Astrocyte of the cerebellum (primary cell): ENCODE measurements at regions not wholly inside any gene's neighbourhood (a gene's known extent, or its start where the extent isn't known, plus 50 kb on each side); places are given as distances from the start of the nearest gene placed in this dataset.

Experiments used
- DNase-seq: peaks from one replicate; pipeline ENCODE4 v3.0.0-alpha.2; 2011; ENCODE audit warnings: low read depth
- H3K4me3 ChIP-seq: 2 replicates; pipeline ENCODE4 v1.5.1; 2011; ENCODE audit warnings: mild to moderate bottlenecking, low read depth, low read length, moderate library complexity
- in situ Hi-C: cut with HindIII; loops from 2 replicates; pipeline ENCODE4 v1.10.0; 2017; ENCODE audit warnings: low sequenced_read_pairs
- TF ChIP-seq, protein P1 (sequence below): IDR thresholded peaks from 2 replicates; pipeline ENCODE4 v1.5.1; 2012; ENCODE audit warnings: low read length, low read depth, moderate library complexity, mild to moderate bottlenecking; ENCODE audit errors: missing control alignments

- in situ Hi-C loops: no loop called here
- no peak overlapping the region for H3K4me3 ChIP-seq
- DNase-seq: no peak
- TF ChIP-seq, protein P1, sequence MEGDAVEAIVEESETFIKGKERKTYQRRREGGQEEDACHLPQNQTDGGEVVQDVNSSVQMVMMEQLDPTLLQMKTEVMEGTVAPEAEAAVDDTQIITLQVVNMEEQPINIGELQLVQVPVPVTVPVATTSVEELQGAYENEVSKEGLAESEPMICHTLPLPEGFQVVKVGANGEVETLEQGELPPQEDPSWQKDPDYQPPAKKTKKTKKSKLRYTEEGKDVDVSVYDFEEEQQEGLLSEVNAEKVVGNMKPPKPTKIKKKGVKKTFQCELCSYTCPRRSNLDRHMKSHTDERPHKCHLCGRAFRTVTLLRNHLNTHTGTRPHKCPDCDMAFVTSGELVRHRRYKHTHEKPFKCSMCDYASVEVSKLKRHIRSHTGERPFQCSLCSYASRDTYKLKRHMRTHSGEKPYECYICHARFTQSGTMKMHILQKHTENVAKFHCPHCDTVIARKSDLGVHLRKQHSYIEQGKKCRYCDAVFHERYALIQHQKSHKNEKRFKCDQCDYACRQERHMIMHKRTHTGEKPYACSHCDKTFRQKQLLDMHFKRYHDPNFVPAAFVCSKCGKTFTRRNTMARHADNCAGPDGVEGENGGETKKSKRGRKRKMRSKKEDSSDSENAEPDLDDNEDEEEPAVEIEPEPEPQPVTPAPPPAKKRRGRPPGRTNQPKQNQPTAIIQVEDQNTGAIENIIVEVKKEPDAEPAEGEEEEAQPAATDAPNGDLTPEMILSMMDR: no peak
Measured at GRCh38 chr18:11533513-11533890, 75.9 kb upstream of the SLC35G4 start.

DNA sequence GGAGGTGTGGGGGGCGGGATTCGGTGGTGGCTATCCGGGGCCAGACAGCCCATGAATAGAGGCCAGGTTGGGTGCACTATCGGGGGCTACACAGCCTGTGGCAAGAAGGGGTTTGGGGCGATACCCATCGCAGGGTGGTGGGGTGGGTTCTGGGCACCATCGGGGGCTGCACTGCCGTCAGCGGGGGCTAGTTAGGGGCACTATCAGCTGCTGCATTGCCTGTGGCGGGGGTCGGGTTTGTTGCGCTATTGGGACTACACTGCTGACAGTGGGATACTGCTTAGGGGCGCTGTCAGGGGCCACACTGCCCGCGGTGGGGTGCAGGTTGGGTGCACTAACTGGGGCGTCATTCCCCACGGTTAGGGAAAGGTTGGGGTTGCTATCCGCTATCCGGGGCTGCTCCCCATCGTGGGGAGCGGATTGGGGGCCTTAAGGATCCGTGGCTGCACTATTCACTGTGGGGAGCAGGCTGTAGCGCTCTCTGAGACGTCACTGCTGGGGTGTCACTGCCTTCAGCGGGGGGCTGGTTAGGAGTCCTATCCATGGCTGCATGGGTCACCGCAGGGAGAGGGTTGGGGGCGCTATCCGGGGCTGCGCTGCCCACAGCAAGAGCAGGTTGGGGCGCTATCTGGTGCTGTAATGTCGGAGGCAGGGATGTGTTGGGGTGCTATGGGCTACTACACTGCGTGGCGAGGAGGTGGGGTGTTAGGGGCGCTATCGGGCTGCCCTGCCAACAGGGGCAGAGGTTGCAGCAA, 76.5 kb upstream of the SLC35G4 start:
- no peak overlapping the region for H3K4me3 ChIP-seq
- no peak for DNase-seq
- TF ChIP-seq, protein P1: no peak
- in situ Hi-C loops: no loop called here

GRCh38 chr18:11529081-11529480, 80.3 kb upstream of the SLC35G4 start:
- no peak overlapping the region for H3K4me3 ChIP-seq
- in situ Hi-C loops: no loop called here
- DNase-seq: no peak
- TF ChIP-seq, protein P1: no peak

GRCh38 chr18:11526675-11527074, 82.7 kb upstream of the SLC35G4 start:
- in situ Hi-C loops: no loop called here
- no peak for DNase-seq
- TF ChIP-seq, protein P1: no peak
- H3K4me3 ChIP-seq: no peak overlapping the region

- in situ Hi-C loops: loop anchor here (25.0 kb wide), 1 partner anchor 212 kb away; no protein-coding TSS in a partner anchor
- TF ChIP-seq, protein P1: no peak
- no peak for DNase-seq
- no peak overlapping the region for H3K4me3 ChIP-seq
Measured at GRCh38 chr18:11523804-11524203, 85.6 kb upstream of the SLC35G4 start.

DNA sequence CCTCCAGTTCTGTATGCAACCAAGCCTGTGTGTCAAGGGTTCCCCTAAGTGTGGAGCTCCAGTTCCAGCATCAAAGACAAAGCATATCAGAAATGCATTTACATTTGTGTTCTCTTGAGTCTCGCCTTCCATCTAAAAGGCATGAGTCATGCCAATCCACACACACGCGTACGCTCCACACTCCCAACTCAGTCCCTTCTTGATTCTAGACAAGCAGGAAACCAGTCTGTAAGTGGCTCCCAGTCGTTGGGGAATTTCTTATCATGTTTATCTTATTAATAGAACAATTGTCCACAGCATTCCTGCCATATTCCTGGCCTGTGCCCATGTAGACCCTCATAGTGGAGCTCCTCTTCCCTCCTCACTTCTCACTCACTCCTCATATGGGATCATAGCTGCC, 86.4 kb upstream of the SLC35G4 start:
- DNase-seq: no peak
- no peak overlapping the region for H3K4me3 ChIP-seq
- TF ChIP-seq, protein P1: no peak
- in situ Hi-C loops: loop anchor here (25.0 kb wide), 1 partner anchor 211 kb away; no protein-coding TSS in a partner anchor
